IMR-90 (cell line): ENCODE measurements at regions not wholly inside any gene's neighbourhood (a gene's known extent, or its start where the extent isn't known, plus 50 kb on each side); places are given as distances from the start of the nearest gene placed in this dataset.

Source experiments
- ATAC-seq: fragments of 200-7000 bp; cut with Tn5 transposase; 2 replicates; pipeline ENCODE4 v1.9.1; 2020; ENCODE audit warnings: low read depth, mild to moderate bottlenecking, moderate library complexity
- BruUV-seq: library from RNA; stranded (reverse); fragments of 400-500 nt; replicated peaks from 2 replicates; lab custom pipeline; 2021; lab: Mats Ljungman, UMichigan
- CTCF ChIA-PET: fragments of 300-600 bp; formaldehyde crosslinking; extraction: SDS; loops from one replicate; lab custom pipeline; 2021; ENCODE audit warnings: antibody characterized with exemption; lab: Yijun Ruan, JAX
- POLR2A ChIA-PET: fragments of 300-600 bp; sonication (Branson Sonifier 250); formaldehyde crosslinking; loops from one replicate; lab custom pipeline; 2022; ENCODE audit warnings: antibody characterized with exemption; ENCODE audit not compliant: unreplicated experiment; lab: Charles Lee
- DNase-seq: peaks from one replicate; pipeline ENCODE4 v3.0.0; 2013
- H2AFZ ChIP-seq: replicated peaks from 2 replicates; pipeline ENCODE3; 2013; ENCODE audit warnings: low read length, mild to moderate bottlenecking; ENCODE audit not compliant: poor library complexity
- H2AK5ac ChIP-seq: 2 replicates; pipeline ENCODE4 v1.6.1; 2013; ENCODE audit warnings: low read depth, low read length, inconsistent platforms
- H2AK9ac ChIP-seq: replicated peaks from 2 replicates; pipeline ENCODE3; 2013; ENCODE audit warnings: mild to moderate bottlenecking, low read depth, low read length, moderate library complexity; ENCODE audit not compliant: poor library complexity
- H2BK120ac ChIP-seq: 2 replicates; pipeline ENCODE4 v1.6.1; 2013; ENCODE audit warnings: low read depth, low read length, inconsistent platforms
- H2BK15ac ChIP-seq: 3 replicates; pipeline ENCODE4 v1.6.1; 2013; ENCODE audit warnings: low read depth, low read length, inconsistent platforms
- H2BK20ac ChIP-seq: 2 replicates; pipeline ENCODE4 v1.6.1; 2013; ENCODE audit warnings: low read depth, mild to moderate bottlenecking, inconsistent platforms, low read length, moderate library complexity
- H2BK5ac ChIP-seq: 2 replicates; pipeline ENCODE4 v1.6.1; 2013; ENCODE audit warnings: mild to moderate bottlenecking, low read depth, low read length, inconsistent platforms; ENCODE audit not compliant: poor library complexity, severe bottlenecking
- H3K14ac ChIP-seq: replicated peaks from 2 replicates; pipeline ENCODE4 v1.6.1; 2013; ENCODE audit warnings: low read depth, low read length, inconsistent platforms
- H3K18ac ChIP-seq: 2 replicates; pipeline ENCODE4 v1.6.1; 2013; ENCODE audit warnings: low read depth, low read length, control low read depth
- H3K23ac ChIP-seq: 2 replicates; pipeline ENCODE4 v1.6.1; 2013; ENCODE audit warnings: low read depth, low read length, inconsistent platforms
- H3K27ac ChIP-seq: 2 replicates; pipeline ENCODE4 v1.5.1; 2013; ENCODE audit warnings: mild to moderate bottlenecking, control low read depth, low read length; ENCODE audit not compliant: insufficient read depth
- H3K27me3 ChIP-seq: 2 replicates; pipeline ENCODE4 v1.6.1; 2013; ENCODE audit warnings: low read length; ENCODE audit not compliant: control insufficient read depth, insufficient read depth
- H3K36me3 ChIP-seq: 2 replicates; pipeline ENCODE4 v1.6.1; 2013; ENCODE audit warnings: low read length, mixed read lengths; ENCODE audit not compliant: control insufficient read depth, insufficient read depth
- H3K4ac ChIP-seq: 2 replicates; pipeline ENCODE4 v1.6.1; 2013; ENCODE audit warnings: low read depth, low read length, inconsistent platforms
- H3K4me1 ChIP-seq: 2 replicates; pipeline ENCODE4 v1.6.1; 2013; ENCODE audit warnings: low read length, mixed read lengths; ENCODE audit not compliant: control insufficient read depth, insufficient read depth
- H3K4me2 ChIP-seq: 2 replicates; pipeline ENCODE4 v1.6.1; 2013; ENCODE audit warnings: low read depth, mild to moderate bottlenecking, control low read depth, low read length, moderate library complexity
- H3K4me3 ChIP-seq: 2 replicates; pipeline ENCODE4 v1.5.1; 2013; ENCODE audit warnings: low read depth, mild to moderate bottlenecking, control low read depth, low read length, moderate library complexity; ENCODE audit not compliant: insufficient read depth
- H3K56ac ChIP-seq: 2 replicates; pipeline ENCODE4 v1.6.1; 2013; ENCODE audit warnings: low read length, inconsistent platforms; ENCODE audit not compliant: insufficient read depth; ENCODE audit errors: extremely low read depth
- H3K79me1 ChIP-seq, 2 experiments: 2 replicates each; pipeline ENCODE4 v1.6.1; 2013; ENCODE audit warnings: low read length in 2 of 2, inconsistent platforms in 1 of 2, low read depth in 1 of 2
- H3K9ac ChIP-seq: 2 replicates; pipeline ENCODE4 v1.6.1; 2013; ENCODE audit warnings: low read depth, low read length, control low read depth
- H3K9me1 ChIP-seq: 2 replicates; pipeline ENCODE4 v1.6.1; 2013; ENCODE audit warnings: low read length, inconsistent platforms; ENCODE audit not compliant: insufficient read depth
- H3K9me3 ChIP-seq: 2 replicates; pipeline ENCODE4 v1.6.1; 2013; ENCODE audit warnings: low read length; ENCODE audit not compliant: control insufficient read depth, insufficient read depth
- H4K20me1 ChIP-seq: 2 replicates; pipeline ENCODE4 v1.6.1; 2013; ENCODE audit warnings: low read length, inconsistent platforms; ENCODE audit not compliant: insufficient read depth
- H4K5ac ChIP-seq: 2 replicates; pipeline ENCODE4 v1.6.1; 2013; ENCODE audit warnings: mild to moderate bottlenecking, low read depth, low read length, control low read depth
- H4K8ac ChIP-seq, 2 experiments: 2 replicates each; pipeline ENCODE4 v1.6.1; 2013; ENCODE audit warnings: low read depth in 2 of 2, low read length in 2 of 2, control low read depth in 1 of 2, inconsistent platforms in 1 of 2
- H4K91ac ChIP-seq: 2 replicates; pipeline ENCODE4 v1.6.1; 2013; ENCODE audit warnings: low read depth, low read length, inconsistent platforms; ENCODE audit not compliant: insufficient read depth
- BHLHE40 ChIP-seq: fragments of 150-350 bp; IDR thresholded peaks from 2 replicates; pipeline ENCODE4 v1.6.1; 2016; ENCODE audit warnings: mild to moderate bottlenecking, low read depth, low read length
- MAFK ChIP-seq: IDR thresholded peaks from 2 replicates; pipeline ENCODE4 v1.6.1; 2012; ENCODE audit warnings: low read depth, low read length, improper control_type of control experiment
- NFE2L2 ChIP-seq: fragments of 150-350 bp; IDR thresholded peaks from 2 replicates; pipeline ENCODE4 v1.6.1; 2016; ENCODE audit warnings: low read depth, mild to moderate bottlenecking, low read length
- WGBS, 2 experiments: methylation state at CpG; one replicate each; pipeline versions ENCODE4 v1.1.5 to v1.1.7; 2013; ENCODE audit warnings: missing lambda C conversion rate in 2 of 2; ENCODE audit not compliant: insufficient read length in 1 of 2; ENCODE audit errors: extremely low coverage in 2 of 2; 5-methylcytosine and 5-hydroxymethylcytosine counted together
- dilution Hi-C: fragments of 300-500 bp; cut with HindIII; formaldehyde crosslinking; loops from one replicate; pipeline ENCODE4 v1.14.3; 2018; ENCODE audit warnings: low sequenced_read_pairs; ENCODE audit not compliant: unreplicated experiment
- in situ Hi-C: fragments of 300-500 bp; cut with MboI; formaldehyde crosslinking; loops from 3 replicates; pipeline ENCODE4 v1.14.3; 2019; ENCODE audit warnings: low sequenced_read_pairs, inconsistent platforms, mixed read lengths
- intact Hi-C: fragments of 100-400 bp; cut with micrococcal nuclease; formaldehyde crosslinking; loops from 2 replicates; pipeline ENCODE4 v1.10.0; 2022
- TF ChIP-seq, protein P1 (sequence below): fragments of 150-350 bp; IDR thresholded peaks from 2 replicates; pipeline ENCODE4 v1.6.1; 2017; ENCODE audit warnings: mild to moderate bottlenecking, antibody characterized with exemption, low read length, low read depth

DNA sequence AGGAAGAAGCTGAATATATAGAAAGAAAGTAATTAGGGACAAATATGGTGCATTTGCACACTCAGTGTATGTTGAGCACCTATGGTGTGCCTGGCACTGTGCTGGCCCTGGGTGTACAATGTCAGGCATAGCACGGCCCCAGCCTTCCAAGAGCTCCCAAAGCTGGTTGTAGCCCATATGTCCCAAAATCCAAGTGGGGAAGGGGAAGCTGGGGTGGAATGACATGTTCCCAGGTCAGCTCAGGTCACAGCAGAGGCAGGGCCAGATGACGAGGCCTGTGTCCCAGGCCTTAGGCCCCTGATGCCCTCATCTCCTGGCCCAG is 170.0 kb downstream of the VEGFA start:
- CTCF ChIA-PET: interaction anchor here (0.6 kb wide), 1 partner anchor 274 kb away, joined by 3 read pairs; no protein-coding TSS in a partner anchor
- H3K4ac ChIP-seq: no peak overlapping the region
- no CpG with 5 or more reads among the region's 2 CpGs for WGBS, 2 experiments

More for the DNA sequence above, 170.0 kb downstream of the VEGFA start:
- peaks cover 17% of the 10 kb centered on the region for H3K27me3 ChIP-seq
- H3K23ac ChIP-seq: no peak overlapping the region
- no peak overlapping the region for H3K14ac ChIP-seq
- TF ChIP-seq MAFK (no peak), BHLHE40 (no peak), NFE2L2 (no peak)
- TF ChIP-seq, protein P1, sequence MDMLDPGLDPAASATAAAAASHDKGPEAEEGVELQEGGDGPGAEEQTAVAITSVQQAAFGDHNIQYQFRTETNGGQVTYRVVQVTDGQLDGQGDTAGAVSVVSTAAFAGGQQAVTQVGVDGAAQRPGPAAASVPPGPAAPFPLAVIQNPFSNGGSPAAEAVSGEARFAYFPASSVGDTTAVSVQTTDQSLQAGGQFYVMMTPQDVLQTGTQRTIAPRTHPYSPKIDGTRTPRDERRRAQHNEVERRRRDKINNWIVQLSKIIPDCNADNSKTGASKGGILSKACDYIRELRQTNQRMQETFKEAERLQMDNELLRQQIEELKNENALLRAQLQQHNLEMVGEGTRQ: no peak
- H2BK5ac ChIP-seq: no peak overlapping the region
- H2AK9ac ChIP-seq: no peak overlapping the region
- intact Hi-C loops: no loop called here
- no peak overlapping the region for H3K27ac ChIP-seq
- no peak overlapping the region for H3K4me2 ChIP-seq
- no peak for ATAC-seq
- H4K5ac ChIP-seq: no peak overlapping the region
- H3K9me3 ChIP-seq: peaks cover 1% of the 10 kb centered on the region
- no TSS peak for BruUV-seq
- H4K20me1 ChIP-seq: no peaks in the 10 kb centered on the region
- H2BK120ac ChIP-seq: no peak overlapping the region
- H3K36me3 ChIP-seq: no peaks in the 10 kb centered on the region
- H3K9ac ChIP-seq: no peak overlapping the region
- H4K91ac ChIP-seq: no peak overlapping the region; the same call in 1 of the 2 replicates
- peak overlapping the region; percentile 5 for H2AFZ ChIP-seq
- dilution Hi-C loops: no loop called here
- H3K4me1 ChIP-seq: no peaks in the 10 kb centered on the region; the same call in 1 of the 2 replicates
- no peak overlapping the region for H3K4me3 ChIP-seq
- no peak overlapping the region for H2BK20ac ChIP-seq
- H3K9me1 ChIP-seq: no peaks in the 10 kb centered on the region
- no peaks in the 10 kb centered on the region for H3K79me1 ChIP-seq
- no peak overlapping the region for H4K8ac ChIP-seq
- no peak overlapping the region for H2AK5ac ChIP-seq
- H2BK15ac ChIP-seq: no peak overlapping the region
- H3K56ac ChIP-seq: no peak overlapping the region
- DNase-seq: no peak
- no peak overlapping the region for H3K18ac ChIP-seq
- in situ Hi-C loops: no loop called here
- POLR2A ChIA-PET: no interaction called here
